ENCODE measurements at regions not wholly inside any gene's neighbourhood (a gene's known extent, or its start where the extent isn't known, plus 50 kb on each side); places are given as distances from the start of the nearest gene placed in this dataset.

- TF ChIP-seq EZH2phosphoT487 (IDR thresholded peaks at IDR 0.05; ENCODE audit: insufficient read depth, low read depth), result no peak
- no peak for TF ChIP-seq EZH2 (IDR thresholded peaks at IDR 0.05; ENCODE audit: insufficient read depth, poor library complexity, severe bottlenecking)
Measured at GRCh38 chr6:21476112-21476511, 117.4 kb upstream of the SOX4 start.

Data from GM23248 (cell line).